Tongue (tissue), 1 donor: ENCODE measurements at regions not wholly inside any gene's neighbourhood (a gene's known extent, or its start where the extent isn't known, plus 50 kb on each side); places are given as distances from the start of the nearest gene placed in this dataset.

ENCODE experiments used
- DNase-seq: peaks from one replicate; pipeline ENCODE4 v3.0.0-alpha.2; 2015

- DNase-seq, result no peak
Measured at GRCh38 chr5:8473827-8474568, 605.0 kb downstream of the MTRR start.

- DNase-seq, result no peak
Measured at GRCh38 chr5:8474569-8474930, 605.6 kb downstream of the MTRR start.

GRCh38 chr5:8478326-8478725, 609.4 kb downstream of the MTRR start:
- DNase-seq, result no peak

- no peak for DNase-seq
Measured at GRCh38 chr5:8481007-8481406, 612.1 kb downstream of the MTRR start.

GRCh38 chr5:8491254-8491653, 622.3 kb downstream of the MTRR start:
- DNase-seq, result no peak

- peak; percentile 34 for DNase-seq
Measured at GRCh38 chr5:8493176-8493575, 624.2 kb downstream of the MTRR start.

- no peak for DNase-seq
Measured at GRCh38 chr5:8500426-8500825, 631.5 kb downstream of the MTRR start.

- no peak for DNase-seq
Measured at GRCh38 chr5:8505196-8505595, 636.2 kb downstream of the MTRR start.

GRCh38 chr5:8508231-8508630, 639.3 kb downstream of the MTRR start:
- no peak for DNase-seq

- DNase-seq, result no peak
Measured at GRCh38 chr5:8516356-8516755, 647.4 kb downstream of the MTRR start.

- DNase-seq, result no peak
Measured at GRCh38 chr5:8517456-8517855, 648.5 kb downstream of the MTRR start.

- peak; percentile 14 for DNase-seq
Measured at GRCh38 chr5:8520917-8521316, 652.0 kb downstream of the MTRR start.

- no peak for DNase-seq
Measured at GRCh38 chr5:8521991-8522390, 653.0 kb downstream of the MTRR start.

- DNase-seq, result no peak
Measured at GRCh38 chr5:8522646-8523045, 653.7 kb downstream of the MTRR start.

GRCh38 chr5:8523501-8523900, 654.6 kb downstream of the MTRR start:
- peak; percentile 5 for DNase-seq

- no peak for DNase-seq
Measured at GRCh38 chr5:8525819-8526218, 656.9 kb downstream of the MTRR start.

- DNase-seq, result peak; percentile 54
Measured at GRCh38 chr5:8528106-8528505, 659.2 kb downstream of the MTRR start.

- peak; percentile 50 for DNase-seq
Measured at GRCh38 chr5:8538821-8539220, 669.9 kb downstream of the MTRR start.

GRCh38 chr5:8540317-8540716, 671.4 kb downstream of the MTRR start:
- no peak for DNase-seq

GRCh38 chr5:8550921-8551320, 682.0 kb downstream of the MTRR start:
- DNase-seq, result no peak

- DNase-seq, result no peak
Measured at GRCh38 chr5:8553364-8553763, 684.4 kb downstream of the MTRR start.

GRCh38 chr5:8557728-8558127, 688.8 kb downstream of the MTRR start:
- no peak for DNase-seq

- no peak for DNase-seq
Measured at GRCh38 chr5:8560776-8561175, 691.8 kb downstream of the MTRR start.

GRCh38 chr5:8561224-8561840, 692.4 kb downstream of the MTRR start:
- no peak for DNase-seq
